RKO (cell line): ENCODE measurements at regions not wholly inside any gene's neighbourhood (a gene's known extent, or its start where the extent isn't known, plus 50 kb on each side); places are given as distances from the start of the nearest gene placed in this dataset.
"Not testable (repeated sequence)": the region's sequence is repeated elsewhere in the genome, so short reads cannot be mapped to it uniquely, and the experiment has no call there.

Experiments
- DNase-seq: peaks from one replicate; pipeline ENCODE4 v3.0.0-alpha.2; 2016; ENCODE audit warnings: low spot score

- DNase-seq: no peak
Observed at GRCh38 chr2:199216253-199216652, 241.5 kb downstream of the SATB2 start.

GRCh38 chr2:199207011-199207410 is 250.7 kb downstream of the SATB2 start:
- DNase-seq: no peak

DNA sequence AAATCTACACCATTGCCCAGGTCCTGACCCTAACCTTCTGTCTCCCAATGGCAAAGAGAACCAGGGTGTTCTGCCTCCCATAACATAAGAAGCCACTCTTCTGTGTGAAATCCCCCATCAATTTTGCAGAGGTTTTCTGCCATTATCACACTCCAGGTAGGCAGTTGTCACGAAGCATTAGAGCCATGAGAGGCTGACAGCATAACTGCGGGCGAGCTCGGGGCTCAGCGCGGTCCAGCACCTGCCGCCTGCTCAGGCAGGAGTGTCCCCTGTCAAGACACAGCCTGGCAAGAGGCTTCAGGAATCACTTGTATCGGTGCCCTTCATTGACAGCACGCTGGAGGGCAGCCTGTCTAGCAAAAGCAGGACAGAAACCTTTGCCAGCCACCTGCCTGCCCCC is 251.2 kb downstream of the SATB2 start:
- no peak for DNase-seq

GRCh38 chr2:199202964-199203363 is 254.8 kb downstream of the SATB2 start:
- no peak for DNase-seq

DNA sequence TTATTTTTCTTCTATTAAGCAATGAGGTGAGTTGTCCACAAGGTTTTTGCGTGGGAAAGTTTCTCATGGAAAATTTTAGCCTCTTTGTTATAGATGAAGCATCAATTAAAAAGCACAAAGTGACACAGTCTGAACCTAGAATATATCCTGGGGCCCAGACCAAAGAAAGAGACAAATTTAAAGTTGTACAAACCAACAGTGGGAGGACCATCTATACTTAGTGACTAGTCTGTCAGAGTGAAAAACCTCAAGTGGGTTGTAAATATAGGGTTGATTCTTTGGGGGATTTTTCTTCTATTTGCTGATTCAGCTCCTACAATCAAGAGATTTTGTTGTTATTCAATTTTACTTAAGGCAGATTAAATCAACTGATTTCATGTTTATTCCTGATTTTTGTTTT is 256.2 kb downstream of the SATB2 start:
- no peak for DNase-seq

DNA sequence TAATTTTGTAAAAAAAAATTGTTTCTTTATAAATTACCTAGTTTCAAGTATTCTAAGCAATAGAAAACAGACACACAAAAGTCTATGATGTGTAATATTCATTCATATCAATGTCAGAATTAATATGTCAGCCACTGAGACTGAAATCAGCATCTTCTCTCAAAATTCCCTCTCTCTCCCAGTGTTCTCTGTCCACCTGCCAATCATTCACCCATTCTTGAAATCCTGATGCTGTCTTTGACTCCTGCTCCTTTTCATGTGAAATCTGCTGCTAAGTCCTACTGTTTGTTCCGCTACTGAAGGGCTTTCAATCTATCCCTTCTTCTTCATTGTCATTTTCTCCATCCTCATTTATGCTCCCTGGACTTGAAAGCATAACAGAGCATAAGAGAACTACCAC is 257.9 kb downstream of the SATB2 start:
- no peak for DNase-seq

GRCh38 chr2:199197448-199197847 is 260.3 kb downstream of the SATB2 start:
- peak; percentile 2 for DNase-seq

GRCh38 chr2:199196686-199197085 is 261.1 kb downstream of the SATB2 start:
- no peak for DNase-seq

DNA sequence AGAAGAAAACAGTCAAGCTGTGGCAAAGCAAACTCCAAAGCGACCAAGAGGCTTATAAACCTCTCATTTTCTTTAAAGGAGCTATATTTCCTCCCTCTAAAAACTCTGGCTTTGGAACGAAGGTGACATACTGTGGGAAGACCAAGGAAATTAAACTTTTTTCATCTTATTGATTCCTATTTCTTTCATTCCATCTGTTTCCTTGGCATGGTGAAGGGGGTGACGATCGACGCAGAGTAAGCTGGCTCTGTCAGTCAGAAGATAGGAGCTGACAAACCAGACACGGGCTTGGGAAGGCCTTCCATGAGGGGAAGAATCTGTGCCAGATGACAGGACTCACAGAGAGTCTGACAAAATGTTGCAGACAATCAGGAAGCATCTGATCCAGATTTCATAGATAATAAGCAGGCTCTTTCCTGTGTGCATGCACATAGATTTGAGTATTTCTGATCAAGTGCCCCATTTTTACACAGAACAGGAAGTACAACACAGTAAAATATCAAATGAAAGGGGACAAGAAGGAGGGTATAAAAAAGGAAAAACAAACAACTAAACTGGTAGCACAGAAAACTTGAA is 261.7 kb downstream of the SATB2 start:
- DNase-seq: no peak

- DNase-seq: no peak
Observed at GRCh38 chr2:199191461-199191860, 266.3 kb downstream of the SATB2 start.

GRCh38 chr2:199189229-199189628 is 268.5 kb downstream of the SATB2 start:
- DNase-seq: no peak

GRCh38 chr2:199186301-199186751 is 271.4 kb downstream of the SATB2 start:
- DNase-seq: no peak

DNA sequence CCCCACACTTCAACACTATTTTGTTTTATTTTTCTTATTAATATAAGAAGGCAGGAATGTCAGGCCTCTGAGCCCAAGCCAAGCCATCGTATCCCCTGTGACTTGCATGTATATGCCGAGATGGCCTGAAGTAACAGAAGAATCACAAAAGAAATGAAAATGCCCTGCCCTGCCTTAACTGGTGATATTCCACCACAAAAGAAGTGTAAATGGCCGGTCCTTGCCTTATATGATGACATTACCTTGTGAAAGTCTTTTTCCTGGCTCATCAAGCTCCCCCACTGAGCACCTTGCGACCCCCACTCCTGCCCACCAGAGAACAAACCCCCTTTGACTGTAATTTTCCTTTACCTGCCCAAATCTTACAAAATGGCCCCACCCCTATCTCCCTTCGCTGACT is 272.6 kb downstream of the SATB2 start:
- DNase-seq: not testable (repeated sequence)

DNA sequence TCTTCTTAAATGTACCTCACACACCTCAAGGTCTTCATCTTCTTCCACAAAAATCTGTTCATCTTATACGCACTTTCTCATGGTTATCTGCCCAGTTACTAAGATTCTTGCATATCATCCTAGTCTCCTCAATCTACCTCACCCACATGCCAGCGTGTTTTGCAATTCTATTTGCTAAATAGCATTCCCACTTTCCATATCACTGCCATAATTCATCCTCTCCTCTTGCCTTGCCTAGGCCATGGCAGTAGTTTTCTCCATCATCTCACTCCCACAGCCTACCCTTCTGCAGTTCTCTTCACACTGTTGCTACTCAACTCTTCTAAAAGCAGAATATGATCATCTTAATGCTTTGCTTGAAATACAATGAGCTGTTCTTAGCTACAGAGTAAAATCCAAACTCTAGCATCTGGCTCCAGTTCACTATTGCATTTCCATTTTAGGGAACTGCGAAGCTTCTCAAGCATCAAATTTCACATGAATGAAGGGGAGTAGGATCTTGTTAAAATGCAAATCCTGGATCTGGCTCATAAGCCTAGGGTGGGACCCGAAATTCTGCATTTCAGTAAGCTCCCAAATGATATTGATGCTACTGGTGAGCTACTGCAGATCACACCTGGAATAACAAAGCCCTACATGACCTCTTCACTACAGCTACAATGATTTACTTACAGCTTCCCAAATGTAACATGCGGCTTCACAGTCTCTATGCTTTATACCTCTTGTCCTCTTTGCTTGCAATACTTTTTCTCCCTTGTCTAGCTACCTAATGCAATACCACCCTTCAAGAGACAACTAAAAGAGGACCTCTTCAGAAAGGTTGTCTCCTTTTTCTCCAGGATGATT is 293.9 kb downstream of the SATB2 start:
- DNase-seq: no peak

DNA sequence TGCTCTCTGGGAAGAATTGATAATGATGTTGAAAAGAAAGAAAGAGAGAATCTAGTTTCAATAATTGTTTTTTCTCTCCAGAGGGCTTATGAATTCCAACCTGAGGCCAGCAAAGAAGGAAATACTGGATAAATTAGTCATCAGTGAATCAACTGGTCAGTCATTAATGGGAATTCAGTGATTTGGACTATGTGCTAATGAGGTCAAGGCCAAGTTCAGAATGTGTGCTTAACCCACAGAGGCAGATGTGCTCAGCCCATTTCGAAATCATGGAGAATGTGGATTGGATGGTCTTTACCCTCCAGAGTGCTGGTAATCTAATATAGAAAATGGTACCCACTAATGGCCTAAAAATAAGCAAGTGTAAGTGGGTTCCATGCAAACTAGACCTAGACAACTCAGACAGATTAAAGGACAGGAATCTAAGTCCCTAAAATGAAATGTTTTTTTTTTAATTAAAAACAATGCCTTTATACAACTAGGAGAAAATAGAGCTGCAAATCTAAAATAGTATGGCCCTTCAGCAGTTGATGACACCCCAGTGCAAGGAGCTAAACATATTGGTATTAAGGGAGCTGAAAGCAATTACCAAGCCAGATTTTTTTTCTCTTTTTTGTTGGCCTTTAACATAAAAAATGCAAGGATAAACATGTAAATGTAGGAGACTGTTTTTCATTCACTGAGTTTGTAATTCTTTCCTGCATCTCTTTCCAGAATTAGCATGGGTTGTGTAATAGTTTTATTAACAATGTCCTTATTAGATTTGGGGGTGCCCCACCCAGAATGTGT is 296.9 kb downstream of the SATB2 start:
- DNase-seq: peak; percentile 77

- DNase-seq: no peak
Observed at GRCh38 chr2:199160081-199160480, 297.7 kb downstream of the SATB2 start.

DNA sequence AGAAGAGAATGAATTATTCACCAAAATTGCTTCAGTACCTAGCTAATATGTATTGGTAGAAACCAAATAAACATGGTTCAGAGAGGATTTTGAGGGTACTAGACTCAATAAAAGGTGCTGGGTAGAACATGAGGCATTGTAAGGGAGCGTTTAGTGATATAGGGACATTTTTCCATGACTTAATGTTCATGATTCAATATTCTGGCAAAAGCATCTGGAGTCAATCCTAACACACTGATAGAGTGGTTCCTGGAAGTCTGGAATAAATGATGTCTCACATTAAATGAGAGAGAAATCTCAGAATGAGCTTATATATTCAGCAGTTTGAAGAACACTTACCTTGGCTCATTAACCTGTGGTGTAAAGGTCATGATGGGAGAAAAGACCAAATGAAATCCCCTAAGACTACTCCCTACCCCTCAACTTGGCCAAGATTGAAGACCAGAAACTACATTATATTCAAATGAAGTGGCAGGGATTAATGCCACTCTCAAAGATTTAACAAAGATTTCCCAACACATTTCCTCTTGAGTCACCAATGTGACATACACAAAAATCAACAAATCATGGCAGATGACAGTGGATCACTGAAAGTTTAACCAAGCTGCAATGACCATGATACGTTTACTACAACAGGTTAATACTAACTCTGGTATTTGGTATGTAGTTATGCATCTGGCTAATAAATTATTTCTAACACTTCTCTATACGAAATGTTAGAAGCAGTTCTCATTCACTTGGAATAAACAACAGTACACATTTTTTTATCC is 309.5 kb downstream of the SATB2 start:
- DNase-seq: no peak

DNA sequence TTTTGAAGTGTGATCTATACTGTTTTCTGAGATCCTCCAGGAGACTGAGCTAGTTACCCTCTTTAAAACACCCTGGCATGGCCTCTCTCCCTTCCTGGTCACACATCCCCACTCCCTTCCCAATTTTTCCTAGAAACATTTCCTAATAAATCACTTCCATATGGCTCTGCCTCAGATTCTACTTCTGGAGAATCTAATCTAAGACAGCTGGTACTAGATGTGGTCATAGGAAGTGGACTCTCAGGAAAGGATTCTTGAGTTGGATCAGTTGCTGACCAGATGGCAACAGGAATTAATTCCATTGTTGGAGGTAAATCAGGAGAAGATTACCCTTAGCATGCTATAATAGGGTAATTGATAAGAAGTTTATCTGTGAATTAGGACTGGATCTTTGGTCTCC is 310.5 kb downstream of the SATB2 start:
- DNase-seq: no peak

DNA sequence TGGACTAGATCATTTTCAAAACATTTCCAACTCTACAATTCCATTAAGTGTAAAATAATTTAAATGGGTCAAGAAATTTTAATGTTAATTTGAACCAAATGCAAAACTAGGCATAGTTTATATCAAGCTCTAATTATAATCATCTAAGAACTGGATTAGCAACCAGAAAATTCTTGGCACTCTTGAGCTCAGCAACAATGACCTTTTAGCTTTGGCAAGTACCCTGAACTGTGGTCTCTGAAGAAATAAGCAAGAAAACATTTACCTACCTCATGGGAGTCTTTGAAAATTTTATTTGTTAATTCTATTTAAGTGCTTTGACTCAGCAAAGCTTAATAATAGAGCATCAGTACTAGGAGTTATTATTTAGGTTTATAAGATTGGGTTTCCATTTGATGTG is 313.2 kb downstream of the SATB2 start:
- DNase-seq: no peak

GRCh38 chr2:199144036-199144435 is 313.7 kb downstream of the SATB2 start:
- DNase-seq: no peak

- peak; percentile 65 for DNase-seq
Observed at GRCh38 chr2:199136681-199137080, 321.1 kb downstream of the SATB2 start.

DNA sequence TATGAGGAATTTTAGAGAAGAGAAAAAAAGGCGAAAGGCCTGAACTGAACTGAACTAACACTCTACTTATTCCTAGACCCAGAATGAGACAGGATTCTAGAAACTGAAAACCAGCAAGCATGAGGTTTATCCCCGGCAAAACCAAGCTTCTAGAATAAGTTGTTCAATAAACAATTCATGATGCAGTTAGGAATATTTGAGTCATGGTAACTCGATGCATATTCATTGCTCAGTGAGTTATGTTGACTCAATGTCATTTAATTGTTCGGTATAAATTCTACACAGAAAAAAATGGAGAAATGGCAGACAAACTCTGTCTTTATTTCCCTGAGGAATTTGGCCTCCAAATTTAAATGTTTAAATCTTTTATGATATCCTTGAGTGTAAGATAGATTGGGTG is 321.5 kb downstream of the SATB2 start:
- no peak for DNase-seq
